Esophagus squamous epithelium (tissue), 5 donors: ENCODE measurements at regions not wholly inside any gene's neighbourhood (a gene's known extent, or its start where the extent isn't known, plus 50 kb on each side); places are given as distances from the start of the nearest gene placed in this dataset.

ENCODE experiments used
- DNase-seq: peaks from one replicate; lab custom pipeline; 2025; lab: John Stamatoyannopoulos, UW
- H3K27ac ChIP-seq, 4 donors: fragments of 200-600 bp; sonication (generic); one replicate each; pipeline ENCODE4 v1.5.1; 2016 to 2019; ENCODE audit warnings: mild to moderate bottlenecking in 1 of 4
- H3K27me3 ChIP-seq, 4 donors: fragments of 200-600 bp; sonication (generic); 1 replicate in 3 of 4; 2 replicates in 1 of 4; pipeline versions ENCODE4 v1.5.1 to v1.6.0; 2017 to 2021; ENCODE audit warnings: antibody characterized with exemption in 1 of 4
- H3K36me3 ChIP-seq, 3 donors: fragments of 200-600 bp; sonication (generic); one replicate each; pipeline ENCODE4 v1.5.1; 2016 to 2019
- H3K4me1 ChIP-seq, 3 donors: fragments of 200-600 bp; sonication (generic); one replicate each; pipeline ENCODE4 v1.5.1; 2017 to 2019
- H3K4me3 ChIP-seq, 4 donors: fragments of 200-600 bp; sonication (generic); 1 replicate in 3 of 4; 2 replicates in 1 of 4; pipeline ENCODE4 v1.5.1; 2016 to 2019; ENCODE audit warnings: mild to moderate bottlenecking in 2 of 4, moderate library complexity in 1 of 4
- H3K9me3 ChIP-seq, 3 donors: fragments of 200-600 bp; sonication (generic); one replicate each; pipeline ENCODE4 v1.5.1; 2016 to 2019
- CTCF ChIP-seq, 6 experiments: fragments of 450-650 bp in 4 of 6; fragments of 200-600 bp in 2 of 6; sonication (generic) in 2 of 6; IDR thresholded peaks; one replicate each; pipeline ENCODE4 v1.5.1; 2016 to 2019; ENCODE audit warnings: antibody characterized with exemption in 6 of 6, mild to moderate bottlenecking in 4 of 6, moderate library complexity in 4 of 6
- POLR2A ChIP-seq, 4 donors: fragments of 450-650 bp; IDR thresholded peaks; one replicate each; pipeline ENCODE4 v1.6.1; 2017; ENCODE audit warnings: antibody characterized with exemption in 4 of 4, mild to moderate bottlenecking in 4 of 4, moderate library complexity in 3 of 4
- WGBS, 2 donors: methylation state at CpG; one replicate each; pipeline ENCODE4 v1.1.5; 2018; 5-methylcytosine and 5-hydroxymethylcytosine counted together
- intact Hi-C: fragments of 100-400 bp; cut with DNase I; formaldehyde crosslinking; loops from one replicate; pipeline ENCODE4 v1.15.0; 2022
- donor health status: DM: yes; HTN: yes; CAD: no.

GRCh38 chr10:90988024-90988423 is 67.1 kb upstream of the ANKRD1 start:
- no peaks in the 10 kb centered on the region for H3K36me3 ChIP-seq
- intact Hi-C loops, result no loop called here
- no peaks in the 10 kb centered on the region for H3K9me3 ChIP-seq
- no peak overlapping the region for H3K4me3 ChIP-seq
- no peak overlapping the region for H3K27ac ChIP-seq
- 92 to 98% methylated on average over 4 of the region's 4 CpGs for WGBS, 2 donors
- H3K4me1 ChIP-seq, result no peaks in the 10 kb centered on the region
- TF ChIP-seq POLR2A (IDR thresholded peaks at IDR 0.05) (no peak), CTCF (IDR thresholded peaks at IDR 0.05) (no peak)
- no peaks in the 10 kb centered on the region for H3K27me3 ChIP-seq
- DNase-seq, result no peak

GRCh38 chr10:90988802-90989201 is 67.9 kb upstream of the ANKRD1 start:
- H3K4me3 ChIP-seq, result no peak overlapping the region
- WGBS, 2 donors, result 78 to 82% methylated on average over 4 to 5 of the region's 5 CpGs
- H3K4me1 ChIP-seq, result no peaks in the 10 kb centered on the region
- H3K36me3 ChIP-seq, result no peaks in the 10 kb centered on the region
- intact Hi-C loops, result no loop called here
- no peaks in the 10 kb centered on the region for H3K9me3 ChIP-seq
- H3K27me3 ChIP-seq, result no peaks in the 10 kb centered on the region
- no peak for TF ChIP-seq POLR2A (IDR thresholded peaks at IDR 0.05)
- no peak for TF ChIP-seq CTCF (IDR thresholded peaks at IDR 0.05)
- no peak overlapping the region for H3K27ac ChIP-seq
- DNase-seq, result no peak

- Histone ChIP-seq H3K4me3 (no peak overlapping the region), H3K27ac (no peak overlapping the region), H3K9me3 (no peaks in the 10 kb centered on the region), H3K4me1 (no peaks in the 10 kb centered on the region), H3K36me3 (no peaks in the 10 kb centered on the region), H3K27me3 (no peaks in the 10 kb centered on the region)
- 79 to 84% methylated on average over 3 of the region's 3 CpGs for WGBS, 2 donors
- DNase-seq, result no peak
- TF ChIP-seq POLR2A (IDR thresholded peaks at IDR 0.05), result no peak
- no peak for TF ChIP-seq CTCF (IDR thresholded peaks at IDR 0.05)
- intact Hi-C loops, result no loop called here
Observed at GRCh38 chr10:90989378-90989777, 68.5 kb upstream of the ANKRD1 start.

- DNase-seq, result no peak
- Histone ChIP-seq H3K36me3 (no peaks in the 10 kb centered on the region), H3K4me1 (no peaks in the 10 kb centered on the region), H3K4me3 (no peak overlapping the region), H3K27me3 (no peaks in the 10 kb centered on the region), H3K9me3 (no peaks in the 10 kb centered on the region), H3K27ac (no peak overlapping the region)
- 59 to 65% methylated on average over 2 of the region's 2 CpGs for WGBS, 2 donors
- TF ChIP-seq CTCF (IDR thresholded peaks at IDR 0.05), result no peak
- TF ChIP-seq POLR2A (IDR thresholded peaks at IDR 0.05), result no peak
- intact Hi-C loops, result no loop called here
Observed at GRCh38 chr10:90992462-90992861, 71.6 kb upstream of the ANKRD1 start.

GRCh38 chr10:90993340-90993739 is 72.5 kb upstream of the ANKRD1 start:
- 36 to 68% methylated on average over 3 of the region's 3 CpGs for WGBS, 2 donors
- no peak for TF ChIP-seq CTCF (IDR thresholded peaks at IDR 0.05)
- no peak for TF ChIP-seq POLR2A (IDR thresholded peaks at IDR 0.05)
- no peaks in the 10 kb centered on the region for H3K36me3 ChIP-seq
- H3K27me3 ChIP-seq, result no peaks in the 10 kb centered on the region
- intact Hi-C loops, result no loop called here
- H3K9me3 ChIP-seq, result no peaks in the 10 kb centered on the region
- H3K27ac ChIP-seq, result no peak overlapping the region
- no peaks in the 10 kb centered on the region for H3K4me1 ChIP-seq
- no peak overlapping the region for H3K4me3 ChIP-seq
- DNase-seq, result no peak
